H7 (cell line): ENCODE measurements at regions not wholly inside any gene's neighbourhood (a gene's known extent, or its start where the extent isn't known, plus 50 kb on each side); places are given as distances from the start of the nearest gene placed in this dataset.
"Not testable (repeated sequence)": the region's sequence is repeated elsewhere in the genome, so short reads cannot be mapped to it uniquely, and the experiment has no call there.

ENCODE experiments used
- DNase-seq: peaks from one replicate; pipeline ENCODE4 v3.0.0; 2012
- H3K27me3 ChIP-seq: 2 replicates; pipeline ENCODE4 v1.6.0; 2011; ENCODE audit warnings: mild to moderate bottlenecking, low read length; ENCODE audit not compliant: control insufficient read depth, insufficient read depth
- H3K36me3 ChIP-seq: replicated peaks from 2 replicates; pipeline ENCODE4 v1.5.1; 2011; ENCODE audit warnings: low read length; ENCODE audit not compliant: control insufficient read depth, insufficient read depth
- H3K4me3 ChIP-seq: 2 replicates; pipeline ENCODE4 v1.5.1; 2011; ENCODE audit warnings: low read depth, mild to moderate bottlenecking, control low read depth, low read length, moderate library complexity; ENCODE audit not compliant: insufficient read depth

- peak; percentile 3 for DNase-seq
- H3K27me3 ChIP-seq, result no peaks in the 10 kb centered on the region
- no peaks in the 10 kb centered on the region for H3K36me3 ChIP-seq
- peak overlapping the region; percentile 43 for H3K4me3 ChIP-seq
These were observed 372.9 kb downstream of the NKX6-1 start for GRCh38 chr4:84126061-84126787.

GRCh38 chr4:84110040-84110439 lies 389.1 kb downstream of the NKX6-1 start:
- Histone ChIP-seq H3K36me3 (no peaks in the 10 kb centered on the region), H3K27me3 (no peaks in the 10 kb centered on the region), H3K4me3 (no peak overlapping the region)
- no peak for DNase-seq

- not testable (repeated sequence) for H3K36me3 ChIP-seq, H3K4me3 ChIP-seq, H3K27me3 ChIP-seq, DNase-seq
These were observed 397.2 kb downstream of the NKX6-1 start for GRCh38 chr4:84101653-84102625.

GRCh38 chr4:84100071-84100470 lies 399.0 kb downstream of the NKX6-1 start:
- no peak overlapping the region for H3K4me3 ChIP-seq
- no peaks in the 10 kb centered on the region for H3K27me3 ChIP-seq
- DNase-seq, result no peak
- no peaks in the 10 kb centered on the region for H3K36me3 ChIP-seq

- H3K27me3 ChIP-seq, result no peaks in the 10 kb centered on the region
- H3K36me3 ChIP-seq, result no peaks in the 10 kb centered on the region
- no peak for DNase-seq
- no peak overlapping the region for H3K4me3 ChIP-seq
These were observed 399.5 kb downstream of the NKX6-1 start for GRCh38 chr4:84099599-84099998.

- no peaks in the 10 kb centered on the region for H3K36me3 ChIP-seq
- H3K4me3 ChIP-seq, result no peak overlapping the region
- H3K27me3 ChIP-seq, result no peaks in the 10 kb centered on the region
- DNase-seq, result no peak
These were observed 407.8 kb downstream of the NKX6-1 start for GRCh38 chr4:84091266-84091665.

- no peak for DNase-seq
- Histone ChIP-seq H3K27me3 (no peaks in the 10 kb centered on the region), H3K4me3 (no peak overlapping the region), H3K36me3 (no peaks in the 10 kb centered on the region)
These were observed 409.2 kb downstream of the NKX6-1 start for GRCh38 chr4:84089652-84090437.

GRCh38 chr4:84085986-84086385 lies 413.1 kb downstream of the NKX6-1 start:
- no peaks in the 10 kb centered on the region for H3K27me3 ChIP-seq
- no peak overlapping the region for H3K4me3 ChIP-seq
- H3K36me3 ChIP-seq, result no peaks in the 10 kb centered on the region
- DNase-seq, result no peak

GRCh38 chr4:84070289-84070688 lies 428.8 kb downstream of the NKX6-1 start:
- DNase-seq, result no peak
- H3K36me3 ChIP-seq, result no peaks in the 10 kb centered on the region
- no peaks in the 10 kb centered on the region for H3K27me3 ChIP-seq
- no peak overlapping the region for H3K4me3 ChIP-seq

GRCh38 chr4:84063619-84064018 lies 435.5 kb downstream of the NKX6-1 start:
- no peak overlapping the region for H3K4me3 ChIP-seq
- DNase-seq, result no peak
- H3K27me3 ChIP-seq, result no peaks in the 10 kb centered on the region
- no peaks in the 10 kb centered on the region for H3K36me3 ChIP-seq

- H3K27me3 ChIP-seq, result no peaks in the 10 kb centered on the region
- no peaks in the 10 kb centered on the region for H3K36me3 ChIP-seq
- DNase-seq, result no peak
- no peak overlapping the region for H3K4me3 ChIP-seq
These were observed 440.9 kb downstream of the NKX6-1 start for GRCh38 chr4:84058201-84058600.

- no peaks in the 10 kb centered on the region for H3K36me3 ChIP-seq
- H3K27me3 ChIP-seq, result no peaks in the 10 kb centered on the region
- H3K4me3 ChIP-seq, result no peak overlapping the region
- peak; percentile 14 for DNase-seq
These were observed 447.5 kb downstream of the NKX6-1 start for GRCh38 chr4:84051639-84052038.

- H3K4me3 ChIP-seq, result no peak overlapping the region
- H3K27me3 ChIP-seq, result no peaks in the 10 kb centered on the region
- no peaks in the 10 kb centered on the region for H3K36me3 ChIP-seq
- no peak for DNase-seq
These were observed 448.0 kb downstream of the NKX6-1 start for GRCh38 chr4:84051089-84051488.

GRCh38 chr4:84050015-84050414 lies 449.1 kb downstream of the NKX6-1 start:
- DNase-seq, result peak; percentile 8
- Histone ChIP-seq H3K27me3 (no peaks in the 10 kb centered on the region), H3K36me3 (no peaks in the 10 kb centered on the region), H3K4me3 (no peak overlapping the region)
